Mammary epithelial cell (primary cell): ENCODE measurements at regions not wholly inside any gene's neighbourhood (a gene's known extent, or its start where the extent isn't known, plus 50 kb on each side); places are given as distances from the start of the nearest gene placed in this dataset.

Experiments used
- EZH2 ChIP-seq: IDR thresholded peaks from 2 replicates; pipeline ENCODE4 v1.6.1; 2012; ENCODE audit warnings: low read length, inconsistent platforms, borderline replicate concordance
- TF ChIP-seq, protein P1 (sequence below), 2 donors: IDR thresholded peaks in 1 of 2; conservative IDR thresholded peaks in 1 of 2; 2 replicates each; pipeline ENCODE4 v1.5.1; 2011 to 2012; ENCODE audit warnings: inconsistent platforms in 2 of 2, low read length in 2 of 2, mild to moderate bottlenecking in 2 of 2, control low read depth in 1 of 2, low read depth in 1 of 2; ENCODE audit not compliant: insufficient read depth in 1 of 2; ENCODE audit errors: extremely low read depth in 1 of 2

GRCh38 chr11:37926772-37927171 is 1328.7 kb upstream of the RAG2 start:
- TF ChIP-seq, protein P1, sequence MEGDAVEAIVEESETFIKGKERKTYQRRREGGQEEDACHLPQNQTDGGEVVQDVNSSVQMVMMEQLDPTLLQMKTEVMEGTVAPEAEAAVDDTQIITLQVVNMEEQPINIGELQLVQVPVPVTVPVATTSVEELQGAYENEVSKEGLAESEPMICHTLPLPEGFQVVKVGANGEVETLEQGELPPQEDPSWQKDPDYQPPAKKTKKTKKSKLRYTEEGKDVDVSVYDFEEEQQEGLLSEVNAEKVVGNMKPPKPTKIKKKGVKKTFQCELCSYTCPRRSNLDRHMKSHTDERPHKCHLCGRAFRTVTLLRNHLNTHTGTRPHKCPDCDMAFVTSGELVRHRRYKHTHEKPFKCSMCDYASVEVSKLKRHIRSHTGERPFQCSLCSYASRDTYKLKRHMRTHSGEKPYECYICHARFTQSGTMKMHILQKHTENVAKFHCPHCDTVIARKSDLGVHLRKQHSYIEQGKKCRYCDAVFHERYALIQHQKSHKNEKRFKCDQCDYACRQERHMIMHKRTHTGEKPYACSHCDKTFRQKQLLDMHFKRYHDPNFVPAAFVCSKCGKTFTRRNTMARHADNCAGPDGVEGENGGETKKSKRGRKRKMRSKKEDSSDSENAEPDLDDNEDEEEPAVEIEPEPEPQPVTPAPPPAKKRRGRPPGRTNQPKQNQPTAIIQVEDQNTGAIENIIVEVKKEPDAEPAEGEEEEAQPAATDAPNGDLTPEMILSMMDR (conservative IDR thresholded peaks at IDR 0.05 in 1 of 2, IDR thresholded peaks at IDR 0.05 in 1 of 2; ENCODE audit: extremely low read depth in 1 of 2, insufficient read depth in 1 of 2, low read depth in 1 of 2, low read length in 2 of 2), result no peak
- TF ChIP-seq EZH2, result no peak
